ENCODE measurements at regions not wholly inside any gene's neighbourhood (a gene's known extent, or its start where the extent isn't known, plus 50 kb on each side); places are given as distances from the start of the nearest gene placed in this dataset.
A peak's percentile ranks its signal among the peaks of the same experiment; 100 is the strongest.

- no peak for DNase-seq (ENCODE audit: low read depth in 3 of 3)
Measured at GRCh38 chr1:50358962-50359361, 64.3 kb downstream of the DMRTA2 start.

DNA sequence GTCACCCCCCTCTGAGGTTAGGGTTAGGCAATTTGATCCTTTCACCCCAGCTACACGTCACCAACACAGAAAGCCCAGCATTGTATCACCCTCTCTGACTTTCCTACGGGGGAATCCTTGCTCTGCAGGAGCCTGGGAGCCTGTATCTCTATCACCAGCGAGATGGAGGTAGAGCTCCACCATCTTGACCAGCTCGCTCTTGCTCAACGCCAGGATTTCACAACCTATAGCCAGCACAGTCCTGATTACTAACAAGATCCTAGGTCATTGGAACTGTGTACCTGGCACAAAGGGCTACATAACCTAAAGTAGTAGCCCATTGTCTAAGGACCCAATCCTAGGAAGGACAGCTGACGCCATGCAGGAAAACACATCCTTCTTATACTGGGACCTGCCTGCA lies 66.1 kb downstream of the DMRTA2 start:
- DNase-seq (ENCODE audit: low read depth in 3 of 3), result no peak

DNA sequence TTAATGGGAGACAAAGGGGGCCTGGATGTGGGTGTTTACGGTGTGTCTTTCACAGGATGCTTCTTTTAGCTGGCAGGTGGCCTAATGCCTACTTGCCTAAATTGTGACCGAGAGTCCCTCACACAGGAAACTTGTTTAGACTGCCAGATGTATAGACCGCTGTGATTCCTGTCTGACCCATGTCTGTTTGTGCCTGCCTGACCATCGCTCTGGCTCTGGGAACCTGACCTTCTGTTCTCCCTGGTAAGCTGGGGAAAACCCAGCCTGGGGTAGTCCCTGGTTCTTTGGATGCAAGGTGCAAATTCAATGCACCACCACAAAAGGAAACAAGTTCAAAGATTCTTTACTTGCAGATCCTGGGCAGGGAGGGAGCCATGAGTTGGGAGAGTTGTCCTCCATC lies 68.4 kb downstream of the DMRTA2 start:
- DNase-seq (ENCODE audit: low read depth in 3 of 3), result no peak

GRCh38 chr1:50352428-50352827 lies 70.8 kb downstream of the DMRTA2 start:
- no peak for DNase-seq (ENCODE audit: low read depth in 3 of 3)

DNA sequence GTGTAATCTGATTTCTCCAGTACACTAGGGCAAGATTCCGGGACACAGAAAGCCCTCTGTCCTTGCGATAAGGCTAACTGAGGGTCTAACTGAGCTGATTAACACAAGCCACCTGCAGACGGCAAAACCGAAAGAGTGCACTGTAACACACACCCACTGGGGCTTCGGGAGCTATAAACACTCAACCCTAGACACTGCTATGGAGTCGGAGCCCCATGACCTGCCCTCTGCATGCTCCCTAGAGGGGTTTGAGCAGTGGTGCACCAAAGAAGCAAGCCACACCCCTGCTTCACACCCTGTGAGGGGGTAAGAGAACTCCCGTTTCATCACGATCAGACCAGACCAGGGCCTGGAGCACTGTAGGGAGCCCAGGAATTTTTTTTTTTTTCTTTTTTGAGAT lies 72.4 kb downstream of the DMRTA2 start:
- no peak for DNase-seq (ENCODE audit: low read depth in 3 of 3)

GRCh38 chr1:50350421-50350820 lies 72.8 kb downstream of the DMRTA2 start:
- no peak for DNase-seq (ENCODE audit: low read depth in 3 of 3)

DNA sequence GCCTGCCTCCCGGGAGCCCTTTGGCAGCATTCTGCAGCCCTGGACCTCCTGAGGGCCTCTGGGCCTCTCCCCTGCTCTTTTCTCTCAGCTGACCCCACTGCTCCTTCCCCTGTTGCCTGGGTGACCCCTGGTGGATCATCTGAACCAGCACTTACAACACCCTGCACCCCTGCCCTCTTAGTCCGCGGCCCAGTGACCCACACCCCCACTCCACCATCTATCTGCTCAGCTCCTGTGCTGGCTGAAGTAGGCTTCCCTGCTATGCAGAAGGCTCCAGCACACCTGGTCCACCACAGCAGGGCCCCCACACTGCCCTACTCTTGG lies 74.0 kb downstream of the DMRTA2 start:
- no peak for DNase-seq (ENCODE audit: low read depth in 3 of 3)

DNA sequence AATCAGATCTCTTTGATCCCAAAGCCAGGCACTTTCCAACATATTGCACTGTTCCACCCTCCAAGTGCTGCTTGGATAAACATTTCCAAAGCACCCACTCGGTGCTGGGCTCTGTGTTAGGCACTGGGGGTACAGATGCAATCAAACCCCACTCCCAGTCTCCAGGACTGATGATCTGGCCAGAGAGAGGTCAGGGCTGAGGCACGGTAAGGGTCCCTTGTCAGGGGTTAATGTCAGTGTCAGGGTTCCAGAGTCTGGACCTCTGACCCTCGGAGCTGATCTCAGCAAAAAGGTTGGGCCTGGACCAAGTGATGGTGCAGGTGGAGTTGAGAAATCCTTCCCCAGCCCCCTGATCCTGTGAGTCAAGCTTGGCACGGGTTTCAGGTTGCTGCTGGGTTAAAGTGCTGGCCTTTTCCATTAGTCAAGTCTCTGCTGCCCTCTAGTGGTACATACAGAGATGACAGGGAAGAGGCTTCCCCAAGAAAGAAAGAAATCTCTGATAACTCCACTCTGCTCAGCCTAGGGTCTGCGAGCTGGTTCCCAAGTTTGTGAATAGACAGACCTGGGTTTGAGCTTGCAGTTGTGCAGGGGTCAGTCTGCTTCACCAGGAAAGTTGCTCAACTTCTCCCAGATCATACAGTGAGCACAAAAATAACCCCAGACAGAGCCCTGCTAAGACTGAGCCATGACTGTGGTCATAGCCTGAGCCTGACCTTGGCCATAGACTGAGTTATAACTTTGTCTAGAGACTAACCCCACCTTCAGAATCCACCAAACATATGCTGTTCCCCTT lies 74.6 kb downstream of the DMRTA2 start:
- peak in 1 of 3 experiments; percentile 3 for DNase-seq (ENCODE audit: low read depth in 3 of 3)

- DNase-seq (ENCODE audit: low read depth in 3 of 3), result no peak
Measured at GRCh38 chr1:50347933-50348332, 75.3 kb downstream of the DMRTA2 start.

DNA sequence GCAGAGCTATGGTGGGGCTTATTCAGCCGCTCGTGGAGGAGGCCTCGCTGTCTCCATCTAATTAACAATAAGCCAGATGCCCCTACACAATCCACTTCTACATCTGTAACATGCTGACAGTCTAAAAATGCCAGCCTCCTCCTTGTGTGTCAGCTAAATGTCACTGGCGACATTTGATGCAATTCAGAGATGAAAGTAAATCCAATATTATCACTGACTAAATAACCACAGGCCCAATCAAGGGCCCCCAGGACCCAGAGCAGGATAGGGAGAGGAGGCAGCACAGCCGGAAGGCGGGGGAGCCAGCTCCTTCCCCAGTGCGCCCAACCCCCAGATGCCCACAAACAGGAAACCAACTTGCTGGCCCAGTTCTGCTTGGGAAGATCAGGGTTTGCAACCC lies 76.6 kb downstream of the DMRTA2 start:
- no peak for DNase-seq (ENCODE audit: low read depth in 3 of 3)

DNA sequence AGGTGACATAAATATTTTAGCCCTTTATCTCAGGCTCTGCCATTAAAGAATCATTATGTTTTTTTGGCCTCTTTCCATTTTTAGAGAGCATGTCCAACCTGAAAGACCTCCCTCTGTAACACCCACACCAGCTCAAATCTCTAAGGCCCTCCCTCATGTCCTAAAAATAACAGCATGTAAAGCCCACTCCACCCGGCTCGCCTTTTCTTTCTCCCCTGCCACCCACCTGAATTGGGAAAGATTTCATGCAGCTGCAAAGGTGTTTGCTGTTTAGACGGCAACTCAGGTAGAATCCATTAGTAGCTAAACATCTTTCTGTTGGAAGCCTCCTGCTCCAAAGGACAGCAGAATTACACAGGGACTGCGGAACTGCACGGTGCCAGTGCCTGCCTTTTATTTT lies 79.9 kb downstream of the DMRTA2 start:
- DNase-seq (ENCODE audit: low read depth in 3 of 3), result no peak

DNA sequence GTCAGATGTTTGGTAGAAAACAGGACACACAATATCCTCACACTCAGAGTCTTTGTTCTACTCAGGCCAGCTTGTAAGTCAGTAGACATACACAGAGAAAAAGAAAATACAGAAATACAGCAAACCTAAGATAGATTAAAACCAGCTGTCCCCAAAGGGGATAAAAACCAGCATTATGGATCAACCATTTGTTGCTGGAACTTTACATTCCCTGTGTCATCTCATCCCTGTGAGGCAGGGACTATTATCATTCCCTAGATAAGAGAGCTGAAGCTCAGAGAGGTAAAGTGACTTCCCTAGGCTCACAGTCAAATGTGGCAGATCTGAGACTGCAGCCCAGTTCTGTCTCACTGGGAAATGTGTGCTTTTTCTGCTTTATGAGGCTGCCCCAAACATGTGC lies 80.7 kb downstream of the DMRTA2 start:
- DNase-seq (ENCODE audit: low read depth in 3 of 3), result no peak

GRCh38 chr1:50335036-50335435 lies 88.2 kb downstream of the DMRTA2 start:
- no peak for DNase-seq (ENCODE audit: low read depth in 3 of 3)

DNA sequence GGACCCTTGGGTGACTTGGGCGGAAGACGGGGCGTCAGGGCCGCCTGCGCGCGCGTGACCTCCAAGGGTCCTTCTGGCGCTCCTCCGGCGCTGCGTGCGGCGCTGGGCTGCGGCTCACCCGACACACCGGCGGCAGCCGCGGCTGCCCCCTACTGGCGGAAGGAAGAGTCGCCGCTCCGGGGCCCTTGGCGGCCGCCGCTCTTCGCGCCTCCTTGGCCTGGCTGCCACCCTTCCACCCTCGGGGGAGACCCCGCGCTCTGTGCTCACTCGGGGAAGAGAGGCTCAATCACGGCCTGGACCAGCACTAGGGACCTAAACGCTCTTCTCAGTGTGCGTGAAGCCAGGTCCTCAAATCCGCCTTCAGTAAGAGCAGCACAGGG lies 89.7 kb downstream of the DMRTA2 start:
- peak in 2 of 3 experiments; percentile 20 to 23 for DNase-seq (ENCODE audit: low read depth in 3 of 3)

DNA sequence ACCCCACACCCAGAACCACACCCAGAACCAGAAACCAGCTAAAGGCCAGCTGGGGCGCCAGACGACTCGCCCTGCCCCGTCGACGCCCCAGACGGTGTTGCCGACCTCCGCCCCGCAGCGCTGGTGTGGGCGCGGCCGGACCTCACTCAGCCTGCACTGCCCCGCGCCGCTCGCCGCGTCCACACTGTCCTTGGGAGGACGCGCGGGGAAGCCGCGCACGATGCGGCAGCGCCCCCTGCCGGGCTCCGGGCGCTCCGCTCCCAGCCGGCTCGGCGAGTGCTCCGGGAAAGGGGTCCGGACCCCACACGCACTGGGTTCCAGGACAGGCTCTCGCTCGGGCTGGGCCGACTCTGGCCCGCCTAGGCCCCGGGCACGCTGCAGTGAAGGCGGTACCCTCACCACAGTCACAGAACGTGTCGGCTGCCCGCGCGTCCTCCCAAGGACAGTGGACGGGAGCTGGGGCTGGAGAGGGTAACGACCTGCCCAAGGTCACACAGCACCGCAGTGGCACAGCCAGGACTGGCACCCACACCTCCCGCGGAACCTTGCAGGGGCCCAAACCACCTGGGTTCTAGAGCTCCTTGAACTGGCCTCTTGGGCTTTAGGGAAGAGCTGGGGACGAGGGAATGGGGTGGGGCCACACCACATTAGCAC lies 90.2 kb downstream of the DMRTA2 start:
- DNase-seq (ENCODE audit: low read depth in 3 of 3), result peak in 2 of 3 experiments; percentile 9 to 11

DNA sequence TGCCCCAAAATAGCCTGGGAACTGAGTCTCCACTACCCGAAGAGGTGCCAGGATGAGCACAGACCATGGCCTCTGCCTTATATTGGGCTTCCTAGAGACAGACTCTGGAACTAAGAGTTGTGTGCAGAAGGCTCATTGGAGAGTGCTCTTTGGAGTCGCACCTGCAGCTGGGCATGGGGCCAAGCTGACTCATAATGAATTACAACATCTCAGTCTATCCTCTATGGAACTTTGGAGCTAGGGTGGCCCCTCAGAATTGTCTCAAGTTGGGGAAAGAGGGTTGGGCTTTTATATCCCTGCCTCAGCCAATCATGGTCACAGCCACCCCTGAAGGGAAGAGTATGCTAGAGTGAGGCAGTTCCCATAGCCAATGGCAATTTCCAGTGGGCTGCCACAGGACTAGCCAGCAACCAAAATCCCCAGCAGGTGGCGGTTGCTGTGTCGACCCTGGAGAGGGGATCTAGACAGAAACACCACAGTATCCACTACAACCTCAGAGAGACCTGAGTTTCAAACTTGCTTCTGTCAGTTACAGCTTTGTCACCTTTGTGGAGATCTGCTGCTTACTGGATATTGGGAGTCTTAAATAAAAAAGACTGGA lies 93.8 kb downstream of the DMRTA2 start:
- DNase-seq (ENCODE audit: low read depth in 3 of 3), result no peak

DNA sequence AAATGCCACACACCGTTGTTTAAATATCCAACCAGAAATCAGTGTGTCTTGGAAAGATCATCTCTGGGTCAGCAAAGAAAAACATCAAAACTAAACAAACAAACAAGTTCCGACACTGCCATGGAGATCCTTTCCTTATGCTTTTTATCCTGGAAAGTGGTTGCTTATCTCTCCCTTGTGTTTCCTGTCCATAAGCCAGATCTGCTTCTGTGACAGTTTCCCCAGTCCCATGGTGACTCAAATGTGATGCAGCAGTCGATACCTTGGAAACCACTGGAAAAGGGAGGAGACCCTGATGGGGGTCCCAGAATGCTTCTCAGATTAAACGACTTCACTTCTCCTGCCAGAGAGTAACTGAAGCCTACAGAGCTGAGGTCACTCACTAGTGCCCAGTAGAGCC lies 94.7 kb downstream of the DMRTA2 start:
- no peak for DNase-seq (ENCODE audit: low read depth in 3 of 3)

DNA sequence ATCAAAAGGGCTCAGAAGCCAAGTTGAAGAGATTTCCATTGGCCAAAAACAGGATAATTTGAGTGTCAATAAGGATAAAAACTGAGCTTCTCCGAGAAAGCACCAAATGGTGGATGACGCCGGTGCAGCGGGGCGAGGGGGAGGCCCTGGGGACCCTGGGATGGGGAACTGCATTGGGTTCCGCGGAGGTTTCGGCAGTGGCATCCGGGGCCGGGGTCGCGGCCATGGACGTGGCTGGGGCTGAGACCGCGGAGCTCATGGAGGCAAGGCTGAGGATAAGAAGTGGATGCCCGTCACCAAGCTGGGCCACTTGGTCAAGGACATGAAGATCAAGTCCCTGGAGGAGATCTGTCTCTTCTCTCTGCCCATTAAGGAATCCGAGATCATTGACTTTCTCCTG lies 97.2 kb downstream of the DMRTA2 start:
- no peak for DNase-seq (ENCODE audit: low read depth in 3 of 3)

DNA sequence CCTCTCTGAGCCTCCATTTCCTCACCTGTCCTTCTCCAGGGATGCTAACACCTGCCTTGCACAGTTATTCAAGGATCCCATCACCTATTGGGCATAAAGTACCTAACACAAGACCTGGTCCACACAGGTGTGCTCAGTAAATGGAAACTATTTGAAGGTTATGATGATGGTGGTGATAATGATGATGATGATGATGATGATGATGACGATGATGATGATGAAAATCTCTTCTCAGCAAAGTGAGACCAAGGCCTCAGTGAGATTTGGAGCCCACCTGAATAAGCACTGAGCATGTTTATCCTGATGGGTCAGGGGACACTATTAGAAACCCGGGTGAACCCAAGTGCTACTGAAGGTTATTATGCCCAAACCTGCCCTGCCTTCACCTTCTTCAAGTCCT lies 100.7 kb downstream of the DMRTA2 start:
- no peak for DNase-seq (ENCODE audit: low read depth in 3 of 3)

DNA sequence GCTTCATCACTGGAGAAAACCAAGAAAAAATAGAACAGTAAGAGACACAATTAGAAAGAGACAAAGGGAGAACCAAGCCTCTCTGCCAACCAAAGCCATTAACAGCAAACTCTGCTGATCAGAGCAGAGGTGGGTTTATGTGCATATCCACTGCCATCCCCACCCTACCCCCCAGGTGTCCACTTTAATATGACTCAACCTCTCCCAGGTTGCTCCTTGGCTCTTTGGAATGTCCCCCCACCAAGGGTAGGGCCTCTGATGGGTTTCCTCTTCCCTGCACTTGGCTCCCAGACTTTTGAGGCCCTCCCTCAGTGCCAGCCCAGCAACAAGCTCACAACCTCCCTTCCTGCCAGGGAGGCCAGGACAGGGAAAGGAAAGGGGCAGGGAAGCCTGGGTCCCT lies 104.8 kb downstream of the DMRTA2 start:
- DNase-seq (ENCODE audit: low read depth in 3 of 3), result no peak

DNA sequence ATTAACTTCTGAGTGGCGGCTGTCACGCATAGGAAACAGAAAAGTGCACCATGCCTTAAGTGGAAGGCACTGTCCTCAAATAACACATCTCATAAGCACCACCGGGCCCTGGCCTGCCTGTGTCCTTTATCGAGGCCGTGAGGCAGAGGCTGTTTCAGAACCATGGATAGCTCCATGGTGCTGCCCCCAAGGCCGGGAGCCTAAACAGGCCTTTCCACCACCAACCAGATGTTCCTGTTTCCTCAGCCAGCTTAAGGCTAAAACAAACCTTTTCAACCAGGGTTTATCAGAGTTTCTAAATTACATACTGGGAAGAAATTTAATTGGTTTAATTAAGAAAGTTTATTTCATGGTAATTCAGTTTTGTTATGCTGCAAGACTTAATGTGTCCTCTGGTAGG lies 114.4 kb downstream of the DMRTA2 start:
- DNase-seq (ENCODE audit: low read depth in 3 of 3), result no peak

GRCh38 chr1:50305808-50306207 lies 117.4 kb downstream of the DMRTA2 start:
- DNase-seq (ENCODE audit: low read depth in 3 of 3), result no peak

DNA sequence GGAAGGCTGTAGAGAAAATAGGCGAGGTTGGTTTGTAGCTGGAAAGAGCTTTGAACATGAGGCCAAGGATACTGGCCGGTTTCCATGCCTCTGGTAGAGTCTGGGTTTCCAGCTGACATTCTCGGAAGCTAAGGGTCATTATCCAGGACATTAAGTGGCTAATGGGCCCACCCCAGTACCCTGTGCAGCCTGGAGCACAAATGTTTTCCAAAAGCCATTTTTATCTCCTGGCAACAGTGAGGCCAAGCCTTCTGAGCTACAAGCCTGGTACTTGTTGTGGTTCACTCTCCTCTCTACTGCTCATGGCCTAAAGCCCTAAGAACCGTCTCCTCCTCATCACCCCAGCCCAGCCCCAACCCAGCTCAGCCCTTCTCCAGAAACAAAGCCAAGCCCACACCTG lies 122.9 kb downstream of the DMRTA2 start:
- DNase-seq (ENCODE audit: low read depth in 3 of 3), result no peak

Data from stimulated activated CD4-positive, alpha-beta T cell treated with anti-CD3 and anti-CD28 coated beads, TNF-alpha, amount 100 ng/mL, for 4 hours (primary cell).